ENCODE measurements at regions not wholly inside any gene's neighbourhood (a gene's known extent, or its start where the extent isn't known, plus 50 kb on each side); places are given as distances from the start of the nearest gene placed in this dataset.
"Not testable (repeated sequence)": the region's sequence is repeated elsewhere in the genome, so short reads cannot be mapped to it uniquely, and the experiment has no call there.

DNA sequence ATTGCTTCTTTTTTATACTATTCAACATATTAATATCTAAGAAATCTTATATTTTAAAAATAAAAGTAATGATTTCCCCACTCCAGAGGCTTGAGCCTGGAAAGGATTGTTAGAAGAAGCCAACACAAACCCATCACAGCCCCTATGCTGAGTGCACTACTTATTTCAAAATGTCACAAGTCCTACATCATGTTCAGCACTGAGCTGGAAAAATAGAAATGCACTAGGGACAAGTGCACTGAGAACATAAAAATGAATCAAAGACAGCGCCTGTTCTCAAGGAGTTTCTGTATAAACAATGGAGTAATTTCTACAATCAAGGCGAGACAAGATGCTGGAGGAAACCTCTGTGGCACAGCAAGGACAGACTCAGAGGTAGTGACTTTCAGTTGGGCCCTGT lies 155.0 kb downstream of the TXNL1 start:
- TF ChIP-seq CTCF (IDR thresholded peaks at IDR 0.05; ENCODE audit: insufficient read depth, low read length, poor library complexity, severe bottlenecking) (no peak), EZH2phosphoT487 (conservative IDR thresholded peaks at IDR 0.05; ENCODE audit: low read length) (no peak)
- Histone ChIP-seq H3K4me3 (ENCODE audit: insufficient read depth, low read length, poor library complexity, severe bottlenecking) (no peak overlapping the region), H3K27ac (ENCODE audit: low read depth, low read length) (no peak overlapping the region), H3K9ac (ENCODE audit: low read length) (no peak overlapping the region), H3F3A (ENCODE audit: insufficient read depth) (no peaks in the 10 kb centered on the region), H3K9me2 (replicated peaks; ENCODE audit: insufficient read depth, low read length) (no peaks in the 10 kb centered on the region), H3K4me2 (ENCODE audit: low read depth, low read length, poor library complexity, severe bottlenecking) (no peak overlapping the region), H2AFZ (ENCODE audit: low read depth, low read length, severe bottlenecking) (no peak overlapping the region), H4K20me1 (ENCODE audit: low read depth, low read length) (no peaks in the 10 kb centered on the region), H3K36me3 (ENCODE audit: low read length) (no peaks in the 10 kb centered on the region), H3K79me2 (ENCODE audit: insufficient read depth, low read length) (no peaks in the 10 kb centered on the region), H3K9me3 (ENCODE audit: insufficient read depth, low read length) (no peaks in the 10 kb centered on the region), H3K27me3 (ENCODE audit: low read length) (0 out of 2 replicates have a peak, but pooled peaks cover 3% of the 10 kb centered on the region)

- H3K27me3 ChIP-seq (ENCODE audit: low read length); H3K36me3 ChIP-seq (ENCODE audit: low read length); H3K9me3 ChIP-seq (ENCODE audit: insufficient read depth, low read length); H3K4me3 ChIP-seq (ENCODE audit: insufficient read depth, low read length, poor library complexity, severe bottlenecking); H3K4me2 ChIP-seq (ENCODE audit: low read depth, low read length, poor library complexity, severe bottlenecking); H3K27ac ChIP-seq (ENCODE audit: low read depth, low read length); H3K9me2 ChIP-seq (replicated peaks; ENCODE audit: insufficient read depth, low read length); H3K9ac ChIP-seq (ENCODE audit: low read length); H3F3A ChIP-seq (ENCODE audit: insufficient read depth); H2AFZ ChIP-seq (ENCODE audit: low read depth, low read length, severe bottlenecking); H4K20me1 ChIP-seq (ENCODE audit: low read depth, low read length); H3K79me2 ChIP-seq (ENCODE audit: insufficient read depth, low read length): not testable (repeated sequence)
Measured at GRCh38 chr18:56482813-56483212, 155.6 kb downstream of the TXNL1 start.

- Histone ChIP-seq H4K20me1 (ENCODE audit: low read depth, low read length) (no peaks in the 10 kb centered on the region), H3K9ac (ENCODE audit: low read length) (no peak overlapping the region), H3K36me3 (ENCODE audit: low read length) (no peaks in the 10 kb centered on the region), H3K9me3 (ENCODE audit: insufficient read depth, low read length) (no peaks in the 10 kb centered on the region), H3K4me3 (ENCODE audit: insufficient read depth, low read length, poor library complexity, severe bottlenecking) (no peak overlapping the region), H2AFZ (ENCODE audit: low read depth, low read length, severe bottlenecking) (no peak overlapping the region), H3K4me2 (ENCODE audit: low read depth, low read length, poor library complexity, severe bottlenecking) (no peak overlapping the region), H3K79me2 (ENCODE audit: insufficient read depth, low read length) (no peaks in the 10 kb centered on the region), H3K27me3 (ENCODE audit: low read length) (0 out of 2 replicates have a peak, but pooled peaks cover 3% of the 10 kb centered on the region), H3F3A (ENCODE audit: insufficient read depth) (no peaks in the 10 kb centered on the region), H3K27ac (ENCODE audit: low read depth, low read length) (no peak overlapping the region), H3K9me2 (replicated peaks; ENCODE audit: insufficient read depth, low read length) (no peaks in the 10 kb centered on the region)
- TF ChIP-seq EZH2phosphoT487 (conservative IDR thresholded peaks at IDR 0.05; ENCODE audit: low read length) (no peak), CTCF (IDR thresholded peaks at IDR 0.05; ENCODE audit: insufficient read depth, low read length, poor library complexity, severe bottlenecking) (no peak)
Measured at GRCh38 chr18:56481751-56482150, 156.6 kb downstream of the TXNL1 start.

DNA sequence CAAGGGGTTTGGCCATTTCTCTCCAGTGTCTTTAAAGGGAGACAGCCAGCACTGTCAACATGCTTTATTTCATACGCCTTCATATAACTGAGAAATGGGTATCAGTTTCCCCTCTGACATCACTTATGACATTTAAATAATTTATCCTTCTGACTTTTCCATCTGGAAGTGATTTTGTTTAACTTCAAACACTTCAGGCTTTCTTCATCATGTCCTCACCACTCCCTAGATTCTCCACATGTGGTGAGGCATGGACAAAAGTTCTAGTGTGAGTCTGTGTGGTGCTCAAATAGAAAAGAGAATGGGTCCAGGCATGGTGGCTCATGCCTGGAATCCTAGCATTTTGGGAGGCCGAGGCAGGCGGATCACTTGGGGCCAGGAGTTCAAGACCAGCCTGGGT lies 158.6 kb downstream of the TXNL1 start:
- no peak overlapping the region for H2AFZ ChIP-seq (ENCODE audit: low read depth, low read length, severe bottlenecking)

More for the DNA sequence above, 158.6 kb downstream of the TXNL1 start:
- no peaks in the 10 kb centered on the region for H3K79me2 ChIP-seq (ENCODE audit: insufficient read depth, low read length)
- H3K9me2 ChIP-seq (replicated peaks; ENCODE audit: insufficient read depth, low read length) = no peaks in the 10 kb centered on the region
- no peak for TF ChIP-seq EZH2phosphoT487 (conservative IDR thresholded peaks at IDR 0.05; ENCODE audit: low read length)
- no peak for TF ChIP-seq CTCF (IDR thresholded peaks at IDR 0.05; ENCODE audit: insufficient read depth, low read length, poor library complexity, severe bottlenecking)
- 0 out of 2 replicates have a peak, but pooled peaks cover 3% of the 10 kb centered on the region for H3K27me3 ChIP-seq (ENCODE audit: low read length)
- no peak overlapping the region for H3K4me2 ChIP-seq (ENCODE audit: low read depth, low read length, poor library complexity, severe bottlenecking)
- no peaks in the 10 kb centered on the region for H3F3A ChIP-seq (ENCODE audit: insufficient read depth)
- H3K4me3 ChIP-seq (ENCODE audit: insufficient read depth, low read length, poor library complexity, severe bottlenecking) = no peak overlapping the region
- no peak overlapping the region for H3K9ac ChIP-seq (ENCODE audit: low read length)
- H3K27ac ChIP-seq (ENCODE audit: low read depth, low read length) = no peak overlapping the region
- no peaks in the 10 kb centered on the region for H4K20me1 ChIP-seq (ENCODE audit: low read depth, low read length)
- no peaks in the 10 kb centered on the region for H3K9me3 ChIP-seq (ENCODE audit: insufficient read depth, low read length)
- no peaks in the 10 kb centered on the region for H3K36me3 ChIP-seq (ENCODE audit: low read length)

Measured in SU-DHL-6 (cell line).